HG03025 (cell line): ENCODE measurements at regions not wholly inside any gene's neighbourhood (a gene's known extent, or its start where the extent isn't known, plus 50 kb on each side); places are given as distances from the start of the nearest gene placed in this dataset.
"Not testable (repeated sequence)": the region's sequence is repeated elsewhere in the genome, so short reads cannot be mapped to it uniquely, and the experiment has no call there.

ENCODE experiments used
- ATAC-seq: cut with Tn5 transposase; IDR thresholded peaks from one replicate; pipeline ENCODE4 v1.9.1; 2021; ENCODE audit warnings: mild to moderate bottlenecking, moderate library complexity; ENCODE audit not compliant: unreplicated experiment, low FRiP score

- no peak for ATAC-seq
Measured at GRCh38 chr20:48492715-48493070, 335.1 kb downstream of the PREX1 start.

GRCh38 chr20:48492015-48492714, 335.6 kb downstream of the PREX1 start:
- ATAC-seq = no peak

GRCh38 chr20:48490961-48491831, 336.6 kb downstream of the PREX1 start:
- ATAC-seq = no peak

- ATAC-seq = not testable (repeated sequence)
Measured at GRCh38 chr20:48490341-48490740, 337.5 kb downstream of the PREX1 start.

DNA sequence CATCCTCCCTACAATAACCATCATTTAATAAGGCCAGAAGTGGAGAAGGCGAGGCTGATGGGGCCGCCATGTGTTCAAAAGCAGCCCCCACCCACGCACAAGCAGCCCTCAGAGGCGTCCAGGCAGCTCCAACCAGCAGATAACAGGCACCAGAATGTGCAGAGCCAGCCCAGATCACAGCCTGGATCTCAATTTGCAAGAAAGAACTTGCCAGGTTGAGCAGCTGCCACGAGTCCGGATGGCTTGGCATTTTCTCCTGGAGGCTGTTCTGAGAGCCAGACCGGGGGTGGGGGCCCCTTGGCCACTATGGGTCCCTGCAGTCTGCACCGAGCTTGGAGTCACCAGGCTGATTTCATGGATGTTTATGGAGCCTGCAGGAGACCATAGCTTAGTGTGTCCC, 338.1 kb downstream of the PREX1 start:
- ATAC-seq = no peak

DNA sequence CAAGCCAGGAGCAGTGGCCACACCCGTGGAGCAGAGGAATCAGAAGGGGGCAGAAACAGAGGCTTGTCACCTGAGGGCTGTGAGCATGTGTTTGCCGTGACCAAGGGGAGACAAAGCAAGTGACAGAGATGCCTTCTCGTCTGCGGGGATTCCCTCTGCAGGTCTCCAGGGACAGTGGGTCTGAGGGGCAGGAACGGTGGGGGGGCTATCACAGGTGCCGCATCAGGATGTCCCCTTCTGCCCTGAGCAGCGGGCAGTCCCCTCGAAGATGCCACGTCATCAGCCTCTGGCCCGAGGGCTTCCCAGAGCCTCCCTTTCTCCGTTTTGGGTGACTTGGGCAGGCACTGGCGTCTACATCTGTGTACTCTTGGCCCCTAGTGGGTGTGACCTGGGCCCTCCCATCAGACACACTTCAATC, 338.7 kb downstream of the PREX1 start:
- no peak for ATAC-seq

DNA sequence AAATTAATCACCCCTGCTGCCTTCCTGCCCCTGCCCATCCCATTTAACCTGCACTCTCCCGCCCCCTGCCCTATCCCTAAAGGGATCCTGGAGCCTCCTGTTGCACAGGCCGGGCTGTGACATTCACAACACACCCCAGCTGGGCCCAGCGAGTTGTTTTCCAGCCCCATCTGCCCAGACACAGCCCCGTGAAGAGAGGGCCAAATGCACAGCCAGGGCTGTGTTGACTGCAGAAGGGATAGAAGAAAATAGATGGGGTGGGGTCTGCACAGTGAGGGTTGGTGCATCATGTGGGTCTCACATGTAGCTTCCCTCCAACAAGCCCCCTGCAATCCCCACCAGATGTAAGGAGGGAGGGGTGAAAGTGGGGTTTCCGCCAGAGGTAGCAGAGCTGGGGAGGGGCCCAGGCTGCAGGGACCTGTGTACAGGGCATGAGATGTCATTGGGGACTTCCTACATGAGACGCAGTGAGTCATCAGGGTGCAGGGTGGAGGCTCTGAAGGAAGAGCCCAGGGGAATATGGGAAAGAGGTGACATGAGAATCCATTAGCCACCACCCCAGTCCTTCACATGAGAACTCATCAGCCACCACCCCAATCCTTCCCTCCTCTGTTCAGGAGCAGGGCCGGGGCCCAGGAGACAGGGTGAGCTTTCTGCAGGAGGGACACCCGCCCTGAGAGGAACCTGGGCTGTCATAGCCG, 339.3 kb downstream of the PREX1 start:
- not testable (repeated sequence) for ATAC-seq

DNA sequence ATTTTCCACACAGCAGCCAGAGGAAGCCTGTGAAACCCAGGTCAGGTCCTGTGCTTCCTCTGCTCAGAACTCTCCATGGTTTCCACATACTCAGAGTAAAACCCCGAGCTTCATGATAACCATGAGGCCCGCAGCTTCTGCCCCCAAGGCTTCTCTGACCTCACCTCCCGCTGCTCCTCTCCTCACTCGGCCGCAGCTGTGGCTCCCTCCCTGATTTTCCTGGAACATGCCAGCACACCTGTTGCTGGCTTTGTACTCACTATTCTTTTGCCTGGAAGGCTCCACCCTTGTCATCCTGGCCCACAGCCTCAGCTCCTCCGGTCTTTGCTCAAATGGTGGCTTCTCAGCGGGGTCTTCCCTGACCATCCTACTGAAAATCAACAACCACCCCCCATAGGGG, 341.7 kb downstream of the PREX1 start:
- no peak for ATAC-seq

GRCh38 chr20:48485153-48485552, 342.6 kb downstream of the PREX1 start:
- ATAC-seq = not testable (repeated sequence)

GRCh38 chr20:48483334-48484066, 344.3 kb downstream of the PREX1 start:
- ATAC-seq = no peak

DNA sequence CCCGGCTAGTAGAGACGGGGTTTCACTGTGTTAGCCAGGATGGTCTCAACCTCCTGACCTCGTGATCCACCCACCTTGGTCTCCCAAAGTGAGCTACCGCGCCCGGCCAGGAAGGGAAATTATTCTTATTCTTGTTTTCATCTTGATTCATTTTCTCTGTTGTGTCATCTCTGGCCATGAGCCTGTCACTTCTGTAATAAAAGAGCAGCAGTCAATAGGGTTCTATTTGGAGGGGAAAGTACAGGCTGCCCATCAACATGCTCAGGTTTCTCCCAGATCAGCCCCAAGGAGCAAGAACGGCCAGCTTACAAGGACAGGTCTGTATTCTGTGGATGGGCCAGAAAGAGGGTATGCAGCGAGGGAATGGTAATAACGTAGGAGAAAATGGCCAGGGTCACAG, 345.0 kb downstream of the PREX1 start:
- ATAC-seq = no peak

- ATAC-seq = no peak
Measured at GRCh38 chr20:48480216-48480772, 347.5 kb downstream of the PREX1 start.

DNA sequence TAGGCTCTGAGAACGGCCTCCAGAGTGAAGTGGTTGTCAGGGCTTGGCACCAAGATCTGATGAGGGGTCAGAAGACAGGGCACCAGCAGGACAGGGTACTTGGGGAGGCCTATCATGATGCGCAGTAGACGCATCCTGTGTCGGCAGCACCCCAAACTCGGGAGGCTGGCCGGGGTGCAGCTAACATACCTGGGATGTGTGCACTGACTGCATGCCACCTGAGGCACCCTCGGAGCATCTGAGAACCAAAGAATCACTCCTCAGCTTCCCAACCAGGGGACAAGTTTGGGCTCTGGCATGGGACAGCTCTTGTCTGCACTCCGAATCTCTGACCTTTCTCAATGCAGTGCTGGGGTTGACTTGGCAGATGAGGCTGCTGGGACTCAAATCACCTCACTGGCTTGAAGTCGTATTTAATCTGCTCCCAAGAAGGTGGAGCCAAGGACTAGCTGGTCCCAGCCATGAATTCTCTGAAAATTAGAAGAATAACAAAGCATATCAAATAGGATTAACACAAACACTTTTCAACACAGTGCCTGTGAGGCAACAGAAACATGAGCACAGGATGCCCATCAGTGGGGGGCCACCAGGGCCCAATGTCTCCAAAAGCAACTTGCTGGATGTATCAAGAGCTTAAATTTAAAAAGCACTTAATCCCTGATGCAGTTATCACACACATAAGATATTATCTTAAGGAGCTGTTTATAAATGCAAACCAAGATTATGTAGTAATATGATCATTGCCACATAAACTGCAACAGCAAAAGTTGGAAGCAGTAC, 348.8 kb downstream of the PREX1 start:
- ATAC-seq = no peak

- ATAC-seq = no peak
Measured at GRCh38 chr20:48478370-48478769, 349.4 kb downstream of the PREX1 start.

DNA sequence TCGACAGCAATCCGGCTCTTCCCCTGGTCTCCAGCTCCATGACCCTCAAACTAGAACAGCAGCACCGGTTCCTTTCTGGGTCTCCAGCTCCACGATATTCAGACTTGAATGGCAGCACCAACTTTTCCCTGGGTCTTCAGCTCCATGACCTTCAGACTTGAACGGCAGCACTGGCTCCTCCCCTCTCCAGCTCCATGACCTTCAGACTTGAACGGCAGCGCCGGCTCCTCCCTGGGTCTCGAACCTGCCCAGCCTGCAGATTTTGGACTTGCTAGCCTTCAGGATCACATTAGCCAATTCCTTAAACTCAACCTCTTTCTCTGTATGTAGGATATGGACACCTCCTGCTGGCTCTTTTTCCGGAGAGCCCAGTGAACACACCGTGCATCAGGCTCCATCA, 350.9 kb downstream of the PREX1 start:
- ATAC-seq = no peak

GRCh38 chr20:48474022-48474421, 353.8 kb downstream of the PREX1 start:
- no peak for ATAC-seq

DNA sequence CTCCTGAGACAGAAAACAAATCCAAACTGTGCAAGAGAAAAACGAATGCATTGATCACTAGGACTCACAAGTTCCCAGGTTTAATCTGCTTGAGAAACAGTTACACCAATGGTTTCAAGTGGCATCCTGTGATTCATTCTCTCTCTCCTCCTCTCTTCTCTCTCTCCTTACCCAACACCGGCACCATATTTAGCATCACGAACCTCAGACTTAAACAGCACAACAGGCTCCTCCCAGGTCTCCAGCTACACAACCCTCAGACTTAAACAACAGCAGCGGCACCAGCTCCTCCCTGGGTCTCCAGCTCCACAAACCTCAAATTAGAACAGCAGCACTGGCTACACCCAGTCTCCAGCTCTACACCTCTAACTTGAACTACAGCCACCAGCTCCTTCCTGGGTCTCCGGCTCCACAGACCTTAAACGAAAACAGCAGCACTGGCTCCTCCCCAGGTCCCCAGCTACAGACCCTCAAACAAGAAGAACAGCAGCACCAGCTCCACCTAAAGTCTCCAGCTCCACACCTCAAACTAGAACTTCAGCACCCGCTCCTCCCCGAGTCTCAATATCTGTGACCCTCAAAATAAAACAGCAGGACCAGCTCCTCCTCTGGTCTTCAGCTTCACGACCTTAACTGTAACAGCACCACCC, 355.9 kb downstream of the PREX1 start:
- no peak for ATAC-seq

DNA sequence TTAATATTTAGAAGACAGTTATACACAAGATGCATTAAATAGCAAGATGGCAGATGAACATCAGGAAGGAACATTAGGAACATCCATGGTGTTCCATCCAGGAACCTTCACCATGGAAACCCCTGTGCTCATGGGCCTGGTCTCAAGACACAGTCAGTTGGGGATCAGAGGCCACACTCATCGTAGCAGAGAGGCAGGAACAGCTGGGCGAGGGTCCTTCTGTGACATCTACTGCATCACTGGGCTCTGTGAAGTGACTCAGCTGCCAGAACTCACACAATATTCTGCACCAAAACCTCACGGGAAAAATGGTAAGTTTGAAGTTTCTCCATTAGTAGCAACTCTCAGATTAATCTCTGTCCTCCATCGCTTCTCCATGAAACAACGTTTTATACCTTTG, 356.6 kb downstream of the PREX1 start:
- ATAC-seq = no peak

DNA sequence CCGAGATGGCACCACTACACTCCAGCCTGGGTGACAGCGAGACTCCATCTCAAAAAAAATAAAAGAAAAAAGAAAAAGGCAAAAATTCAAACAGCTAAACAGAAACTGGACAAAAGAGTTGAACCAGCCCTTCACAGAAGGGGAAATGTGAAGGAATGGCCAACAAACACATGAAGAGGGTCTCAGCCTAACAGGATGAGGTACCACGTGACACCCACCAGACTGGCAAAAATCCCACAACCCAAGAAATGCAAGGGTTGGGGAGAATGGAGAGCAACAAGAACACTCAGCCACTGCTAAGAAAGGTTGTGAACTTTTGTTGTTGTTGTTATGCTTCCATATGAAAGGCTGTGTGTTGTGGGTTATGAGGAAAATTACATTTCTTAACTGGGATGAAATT, 357.7 kb downstream of the PREX1 start:
- ATAC-seq = no peak
